PC-9 (cell line): ENCODE measurements at regions not wholly inside any gene's neighbourhood (a gene's known extent, or its start where the extent isn't known, plus 50 kb on each side); places are given as distances from the start of the nearest gene placed in this dataset.

Source experiments
- EZH2 ChIP-seq: fragments of 200-600 bp; sonication (generic); IDR thresholded peaks from 2 replicates; pipeline ENCODE4 v1.8.0; 2017; ENCODE audit warnings: antibody characterized with exemption, low read depth
- TF ChIP-seq, protein P1 (sequence below): fragments of 200-600 bp; sonication (generic); conservative IDR thresholded peaks from 2 replicates; pipeline ENCODE4 v1.6.1; 2017; ENCODE audit warnings: mixed run types, antibody characterized with exemption, mild to moderate bottlenecking, moderate library complexity

DNA sequence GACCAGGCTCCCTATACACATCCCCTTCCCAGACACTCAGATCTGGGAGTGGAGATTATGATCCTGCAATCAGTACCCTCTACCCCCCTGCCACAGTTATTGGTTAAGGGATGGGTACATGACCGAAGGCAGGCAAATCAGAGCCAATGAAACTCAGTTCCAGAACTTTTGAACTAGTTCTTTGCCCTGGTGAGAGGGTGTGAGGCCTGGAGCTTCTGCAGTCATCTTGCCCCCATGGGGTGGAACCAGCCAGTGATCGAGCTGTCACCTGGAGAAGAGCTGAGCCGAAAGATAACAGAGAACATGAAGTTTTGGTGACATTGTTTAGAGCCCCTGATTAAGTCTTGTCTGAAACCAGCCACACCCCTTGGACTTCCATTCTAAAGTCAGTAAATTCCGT, 88.2 kb upstream of the DUSP5 start:
- TF ChIP-seq EZH2, result no peak
- TF ChIP-seq, protein P1, sequence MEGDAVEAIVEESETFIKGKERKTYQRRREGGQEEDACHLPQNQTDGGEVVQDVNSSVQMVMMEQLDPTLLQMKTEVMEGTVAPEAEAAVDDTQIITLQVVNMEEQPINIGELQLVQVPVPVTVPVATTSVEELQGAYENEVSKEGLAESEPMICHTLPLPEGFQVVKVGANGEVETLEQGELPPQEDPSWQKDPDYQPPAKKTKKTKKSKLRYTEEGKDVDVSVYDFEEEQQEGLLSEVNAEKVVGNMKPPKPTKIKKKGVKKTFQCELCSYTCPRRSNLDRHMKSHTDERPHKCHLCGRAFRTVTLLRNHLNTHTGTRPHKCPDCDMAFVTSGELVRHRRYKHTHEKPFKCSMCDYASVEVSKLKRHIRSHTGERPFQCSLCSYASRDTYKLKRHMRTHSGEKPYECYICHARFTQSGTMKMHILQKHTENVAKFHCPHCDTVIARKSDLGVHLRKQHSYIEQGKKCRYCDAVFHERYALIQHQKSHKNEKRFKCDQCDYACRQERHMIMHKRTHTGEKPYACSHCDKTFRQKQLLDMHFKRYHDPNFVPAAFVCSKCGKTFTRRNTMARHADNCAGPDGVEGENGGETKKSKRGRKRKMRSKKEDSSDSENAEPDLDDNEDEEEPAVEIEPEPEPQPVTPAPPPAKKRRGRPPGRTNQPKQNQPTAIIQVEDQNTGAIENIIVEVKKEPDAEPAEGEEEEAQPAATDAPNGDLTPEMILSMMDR, result no peak
